HFFc6 (cell line): ENCODE measurements at regions not wholly inside any gene's neighbourhood (a gene's known extent, or its start where the extent isn't known, plus 50 kb on each side); places are given as distances from the start of the nearest gene placed in this dataset.

Experiments
- DNase-seq: peaks from one replicate; pipeline ENCODE4 v3.0.0-alpha.2; 2018
- H3K27ac Mint-ChIP-seq: 2 replicates; pipeline ENCODE4 v1.8.0; 2020; ENCODE audit warnings: mild to moderate bottlenecking, mixed read lengths
- H3K27me3 Mint-ChIP-seq: 2 replicates; pipeline ENCODE4 v1.8.0; 2021; ENCODE audit warnings: mild to moderate bottlenecking, moderate library complexity, mixed read lengths; ENCODE audit not compliant: insufficient read depth
- H3K36me3 Mint-ChIP-seq: 2 replicates; pipeline ENCODE4 v1.8.0; 2021; ENCODE audit warnings: low read depth, mixed read lengths
- H3K4me1 Mint-ChIP-seq: 2 replicates; pipeline ENCODE4 v1.8.0; 2020; ENCODE audit warnings: low read depth, mixed read lengths
- H3K4me3 Mint-ChIP-seq: 2 replicates; pipeline ENCODE4 v1.8.0; 2020; ENCODE audit warnings: mild to moderate bottlenecking, moderate library complexity, mixed read lengths
- H3K9me3 Mint-ChIP-seq: 2 replicates; pipeline ENCODE4 v1.8.0; 2020; ENCODE audit warnings: mild to moderate bottlenecking, mixed read lengths
- TF ChIP-seq, protein P1 (sequence below): fragments of 200-600 bp; sonication (generic); IDR thresholded peaks from 2 replicates; pipeline ENCODE4 v1.5.0; 2021; ENCODE audit warnings: antibody characterized with exemption, mild to moderate bottlenecking

DNA sequence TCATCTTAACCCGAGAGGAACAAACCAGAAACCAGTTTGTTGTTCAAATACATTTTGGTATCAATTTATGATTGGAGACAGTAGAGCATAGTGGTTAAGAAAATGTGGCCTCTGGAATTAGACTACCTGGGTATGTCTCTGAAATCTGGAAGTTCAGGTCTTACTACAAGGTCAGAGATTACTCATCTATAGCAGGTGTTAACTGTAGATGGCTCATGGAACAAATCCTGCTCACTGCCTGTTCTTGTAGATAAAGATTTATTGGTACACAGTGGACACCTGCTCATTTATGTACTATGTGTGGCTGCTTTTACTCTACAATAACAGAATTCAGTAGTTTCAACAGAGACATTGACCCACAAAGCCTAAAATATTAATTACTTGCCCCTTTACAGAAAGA lies 413.3 kb downstream of the CNTN6 start:
- Mint-ChIP-seq H3K9me3 (peaks cover 40% of the 10 kb centered on the region), H3K27me3 (peaks cover 1% of the 10 kb centered on the region; the same call in 1 of the 2 replicates), H3K4me3 (no peak overlapping the region), H3K27ac (no peak overlapping the region), H3K4me1 (no peaks in the 10 kb centered on the region), H3K36me3 (0 out of 2 replicates have a peak, but pooled peaks cover under 1% of the 10 kb centered on the region)
- no peak for DNase-seq
- TF ChIP-seq, protein P1, sequence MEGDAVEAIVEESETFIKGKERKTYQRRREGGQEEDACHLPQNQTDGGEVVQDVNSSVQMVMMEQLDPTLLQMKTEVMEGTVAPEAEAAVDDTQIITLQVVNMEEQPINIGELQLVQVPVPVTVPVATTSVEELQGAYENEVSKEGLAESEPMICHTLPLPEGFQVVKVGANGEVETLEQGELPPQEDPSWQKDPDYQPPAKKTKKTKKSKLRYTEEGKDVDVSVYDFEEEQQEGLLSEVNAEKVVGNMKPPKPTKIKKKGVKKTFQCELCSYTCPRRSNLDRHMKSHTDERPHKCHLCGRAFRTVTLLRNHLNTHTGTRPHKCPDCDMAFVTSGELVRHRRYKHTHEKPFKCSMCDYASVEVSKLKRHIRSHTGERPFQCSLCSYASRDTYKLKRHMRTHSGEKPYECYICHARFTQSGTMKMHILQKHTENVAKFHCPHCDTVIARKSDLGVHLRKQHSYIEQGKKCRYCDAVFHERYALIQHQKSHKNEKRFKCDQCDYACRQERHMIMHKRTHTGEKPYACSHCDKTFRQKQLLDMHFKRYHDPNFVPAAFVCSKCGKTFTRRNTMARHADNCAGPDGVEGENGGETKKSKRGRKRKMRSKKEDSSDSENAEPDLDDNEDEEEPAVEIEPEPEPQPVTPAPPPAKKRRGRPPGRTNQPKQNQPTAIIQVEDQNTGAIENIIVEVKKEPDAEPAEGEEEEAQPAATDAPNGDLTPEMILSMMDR, result no peak

DNA sequence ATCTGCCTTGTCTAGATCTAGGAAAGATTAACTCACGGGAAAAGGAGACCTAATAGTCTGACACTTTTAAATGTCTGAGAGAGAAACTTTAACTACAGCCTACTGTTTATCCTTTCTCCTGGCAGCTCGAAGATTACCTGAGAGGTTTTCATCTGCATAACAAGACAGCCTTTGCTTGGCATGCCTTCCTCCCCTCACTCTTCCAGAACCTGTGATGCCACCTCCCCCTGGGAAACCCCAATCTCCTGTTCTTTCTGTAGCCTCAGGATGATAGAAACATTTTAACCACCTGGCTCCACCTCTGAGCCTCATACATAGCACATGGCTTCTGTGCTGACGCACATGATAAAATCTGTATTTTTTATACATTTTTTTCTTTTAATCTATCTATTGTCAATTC lies 420.8 kb downstream of the CNTN6 start:
- no peak for DNase-seq
- 0 out of 2 replicates have a peak, but pooled peaks cover 6% of the 10 kb centered on the region for H3K36me3 Mint-ChIP-seq
- no peaks in the 10 kb centered on the region for H3K4me1 Mint-ChIP-seq
- H3K4me3 Mint-ChIP-seq, result no peak overlapping the region
- H3K9me3 Mint-ChIP-seq, result peaks cover 45% of the 10 kb centered on the region
- H3K27me3 Mint-ChIP-seq, result peaks cover 1% of the 10 kb centered on the region; the same call in 1 of the 2 replicates
- TF ChIP-seq, protein P1, result no peak
- H3K27ac Mint-ChIP-seq, result no peak overlapping the region

DNA sequence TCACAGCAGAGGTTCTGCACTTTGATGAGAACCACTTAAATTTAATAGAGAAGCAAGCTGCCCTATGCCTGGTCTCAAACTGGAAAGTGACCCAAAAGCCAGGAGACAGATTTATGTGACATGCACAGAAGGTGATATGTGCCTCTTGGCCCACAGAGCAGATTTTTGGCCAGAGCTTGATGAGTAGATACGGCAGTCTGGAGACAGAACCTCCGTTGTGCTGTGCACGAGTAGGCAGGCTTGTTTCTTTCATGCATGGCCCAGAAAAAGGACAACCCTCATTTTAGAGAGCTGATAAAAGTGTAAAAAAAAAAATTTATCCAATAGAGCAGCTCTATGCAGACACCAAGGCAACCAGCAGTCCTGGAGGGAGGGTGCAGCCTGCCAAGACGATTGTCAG lies 423.1 kb downstream of the CNTN6 start:
- peaks cover 54% of the 10 kb centered on the region for H3K9me3 Mint-ChIP-seq

DNA sequence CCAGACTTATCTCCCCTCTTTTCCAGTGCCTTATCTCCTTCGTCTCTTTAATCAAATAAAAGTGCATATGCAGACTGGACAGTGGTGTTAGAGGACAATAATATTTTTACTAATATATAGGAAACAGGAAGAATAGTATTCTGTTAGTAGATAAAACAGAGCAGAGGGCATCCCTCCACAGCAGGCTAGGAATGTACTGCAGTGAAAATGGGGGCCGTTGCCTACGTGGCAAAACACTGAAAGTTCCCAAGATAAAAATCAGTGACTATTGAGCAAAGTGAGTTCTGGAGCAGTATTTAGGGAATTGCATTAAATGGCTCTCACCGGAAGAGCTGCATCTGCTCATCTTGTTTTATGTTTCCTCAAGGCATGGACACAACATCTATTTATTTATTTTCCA lies 435.0 kb downstream of the CNTN6 start:
- Mint-ChIP-seq H3K27me3 (no peaks in the 10 kb centered on the region), H3K36me3 (no peaks in the 10 kb centered on the region), H3K4me1 (no peaks in the 10 kb centered on the region), H3K9me3 (peaks cover 49% of the 10 kb centered on the region), H3K4me3 (no peak overlapping the region), H3K27ac (no peak overlapping the region)
- TF ChIP-seq, protein P1, result no peak
- no peak for DNase-seq

More for the DNA sequence above, 423.1 kb downstream of the CNTN6 start:
- no peak overlapping the region for H3K27ac Mint-ChIP-seq
- no peaks in the 10 kb centered on the region for H3K27me3 Mint-ChIP-seq
- no peak overlapping the region for H3K4me3 Mint-ChIP-seq
- 0 out of 2 replicates have a peak, but pooled peaks cover 6% of the 10 kb centered on the region for H3K36me3 Mint-ChIP-seq
- no peak for DNase-seq
- TF ChIP-seq, protein P1, result no peak
- H3K4me1 Mint-ChIP-seq, result no peaks in the 10 kb centered on the region

DNA sequence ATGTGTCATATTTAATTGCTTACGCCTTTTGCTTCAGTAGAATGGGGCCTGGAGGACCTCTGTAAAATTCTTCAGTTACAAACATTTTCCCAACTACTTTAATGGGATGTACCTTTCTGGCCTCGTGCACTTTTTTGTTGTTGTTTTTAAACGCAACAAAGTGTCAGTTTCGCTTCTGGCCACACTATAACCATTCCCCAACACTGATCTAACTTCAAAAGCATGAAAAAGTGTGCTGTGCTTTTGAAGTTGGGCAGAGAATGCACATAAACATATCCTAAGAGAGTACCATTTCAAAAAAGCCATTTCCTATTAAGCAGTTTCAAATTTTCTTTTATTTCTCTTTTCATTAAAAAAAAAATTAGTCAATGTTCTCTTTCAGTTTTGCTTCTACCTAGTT lies 435.8 kb downstream of the CNTN6 start:
- no peaks in the 10 kb centered on the region for H3K4me1 Mint-ChIP-seq
- H3K27me3 Mint-ChIP-seq, result no peaks in the 10 kb centered on the region
- H3K4me3 Mint-ChIP-seq, result no peak overlapping the region
- H3K9me3 Mint-ChIP-seq, result peaks cover 41% of the 10 kb centered on the region
- TF ChIP-seq, protein P1, result no peak
- H3K36me3 Mint-ChIP-seq, result no peaks in the 10 kb centered on the region
- H3K27ac Mint-ChIP-seq, result no peak overlapping the region
- DNase-seq, result no peak

DNA sequence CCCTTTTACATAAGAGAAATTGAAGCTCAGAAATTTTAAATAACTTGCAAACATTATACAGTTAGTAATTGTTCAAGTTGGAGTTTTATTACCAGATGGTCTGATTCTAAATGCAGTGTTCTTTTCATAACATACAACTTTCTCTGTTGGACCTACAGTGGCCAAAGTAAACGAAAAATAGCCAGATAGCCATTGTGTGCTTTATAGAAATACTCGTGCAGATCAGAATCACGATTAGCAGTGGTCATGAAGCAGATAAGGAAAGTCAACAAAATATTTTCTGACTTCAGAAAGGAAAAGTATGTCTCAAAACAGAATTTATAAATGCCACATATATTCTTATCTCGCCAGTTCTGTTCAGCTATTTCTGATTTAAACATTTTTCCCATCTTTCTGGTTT lies 436.9 kb downstream of the CNTN6 start:
- DNase-seq, result no peak
- H3K4me3 Mint-ChIP-seq, result no peak overlapping the region
- H3K27ac Mint-ChIP-seq, result no peak overlapping the region
- H3K9me3 Mint-ChIP-seq, result peaks cover 42% of the 10 kb centered on the region
- TF ChIP-seq, protein P1, result no peak
- no peaks in the 10 kb centered on the region for H3K36me3 Mint-ChIP-seq
- H3K27me3 Mint-ChIP-seq, result no peaks in the 10 kb centered on the region
- no peaks in the 10 kb centered on the region for H3K4me1 Mint-ChIP-seq
